WTC11 (cell line): ENCODE measurements at regions not wholly inside any gene's neighbourhood (a gene's known extent, or its start where the extent isn't known, plus 50 kb on each side); places are given as distances from the start of the nearest gene placed in this dataset.

ENCODE experiments used
- ATF1 ChIP-seq: sonication (generic); formaldehyde crosslinking; IDR thresholded peaks from 2 replicates; pipeline ENCODE4 v1.8.1; 2023; ENCODE audit warnings: mild to moderate bottlenecking, moderate library complexity, missing genetic modification reagents
- ATF3 ChIP-seq: sonication (generic); formaldehyde crosslinking; conservative IDR thresholded peaks from 2 replicates; pipeline ENCODE4 v1.8.1; 2022; ENCODE audit warnings: mild to moderate bottlenecking, missing genetic modification reagents
- CREM ChIP-seq: sonication (generic); formaldehyde crosslinking; IDR thresholded peaks from 2 replicates; pipeline ENCODE4 v1.8.1; 2022; ENCODE audit warnings: mild to moderate bottlenecking, missing genetic modification reagents, moderate library complexity
- CTCF ChIP-seq: fragments of 200-600 bp; IDR thresholded peaks from 2 replicates; pipeline ENCODE4 v1.8.0; 2022; ENCODE audit warnings: antibody characterized with exemption
- E2F5 ChIP-seq: sonication (generic); formaldehyde crosslinking; IDR thresholded peaks from 2 replicates; pipeline ENCODE4 v1.8.1; 2022; ENCODE audit warnings: mild to moderate bottlenecking, moderate library complexity, missing genetic modification reagents
- ELF4 ChIP-seq: sonication (generic); formaldehyde crosslinking; IDR thresholded peaks from 2 replicates; pipeline ENCODE4 v1.8.1; 2022; ENCODE audit warnings: low read depth, mild to moderate bottlenecking, moderate library complexity, missing genetic modification reagents
- HMGXB4 ChIP-seq: sonication (generic); formaldehyde crosslinking; IDR thresholded peaks from 2 replicates; pipeline ENCODE4 v1.8.1; 2023; ENCODE audit warnings: mild to moderate bottlenecking, moderate library complexity, missing genetic modification reagents
- MLX ChIP-seq: sonication (generic); formaldehyde crosslinking; IDR thresholded peaks from 2 replicates; pipeline ENCODE4 v1.8.1; 2023; ENCODE audit warnings: mild to moderate bottlenecking, missing genetic modification reagents, moderate library complexity
- NFYB ChIP-seq: sonication (generic); formaldehyde crosslinking; conservative IDR thresholded peaks from 2 replicates; pipeline ENCODE4 v1.8.0; 2022; ENCODE audit warnings: low read depth, missing genetic modification reagents
- NR2C2 ChIP-seq: sonication (generic); formaldehyde crosslinking; IDR thresholded peaks from 2 replicates; pipeline ENCODE4 v1.8.0; 2022; ENCODE audit warnings: mild to moderate bottlenecking, missing genetic modification reagents
- TEAD4 ChIP-seq: sonication (generic); formaldehyde crosslinking; IDR thresholded peaks from 2 replicates; pipeline ENCODE4 v1.8.0; 2022; ENCODE audit warnings: mild to moderate bottlenecking, missing genetic modification reagents
- ZMAT4 ChIP-seq: fragments of 250-450 bp; sonication (Bioruptor Pico); IDR thresholded peaks from 2 replicates; pipeline ENCODE4 v1.9.0; 2021; ENCODE audit warnings: mild to moderate bottlenecking
- ZNF121 ChIP-seq: sonication (generic); formaldehyde crosslinking; IDR thresholded peaks from 2 replicates; pipeline ENCODE4 v1.8.0; 2023; ENCODE audit warnings: missing genetic modification reagents

- TF ChIP-seq TEAD4 (CRISPR knock-in tag) (no peak), NR2C2 (CRISPR knock-in tag) (no peak), HMGXB4 (CRISPR knock-in tag) (no peak), CTCF (no peak), ELF4 (no peak), ATF3 (CRISPR knock-in tag) (no peak), ZMAT4 (CRISPR knock-in tag) (no peak), MLX (CRISPR knock-in tag) (no peak), ATF1 (CRISPR knock-in tag) (no peak), ZNF121 (CRISPR knock-in tag) (no peak), CREM (CRISPR knock-in tag) (no peak), NFYB (CRISPR knock-in tag) (no peak), E2F5 (no peak)
These were observed 90.0 kb downstream of the GALR1 start for GRCh38 chr18:77339623-77340022.
